K562 (cell line): ENCODE measurements at regions not wholly inside any gene's neighbourhood (a gene's known extent, or its start where the extent isn't known, plus 50 kb on each side); places are given as distances from the start of the nearest gene placed in this dataset.
A peak's percentile ranks its signal among the peaks of the same experiment; 100 is the strongest.

Experiments used
- ATAC-seq: fragments of 200-7000 bp; cut with Tn5 transposase; 3 replicates; pipeline ENCODE4 v1.9.1; 2020; ENCODE audit warnings: moderate library complexity
- BruUV-seq: library from RNA; stranded (reverse); fragments of 400-500 nt; replicated peaks from 2 replicates; lab custom pipeline; 2021; lab: Mats Ljungman, UMichigan
- CTCF ChIA-PET: fragments of 300-600 bp; formaldehyde crosslinking; extraction: SDS; loops from one replicate; lab custom pipeline; 2021; ENCODE audit warnings: low intra/inter-chr PET ratio; lab: Yijun Ruan, JAX
- POLR2A ChIA-PET: fragments of 300-600, 350-650 bp; sonication (Branson Sonifier 250); formaldehyde crosslinking; extraction: SDS; loops from one replicate; lab custom pipeline; 2021; ENCODE audit warnings: antibody characterized with exemption, inconsistent platforms; lab: Yijun Ruan, JAX
- DNase-seq, 4 experiments: peaks; one replicate each; pipeline versions ENCODE4 v3.0.0 to v3.0.0-alpha.2; 2011 to 2018; ENCODE audit warnings: low spot score in 3 of 4, mixed read lengths in 3 of 4; ENCODE audit errors: extremely low read depth in 1 of 4
- FAIRE-seq: peaks from 2 replicates; lab custom pipeline; 2011; peaks lifted over from hg19 to GRCh38; lab: Jason Lieb, UNC
- H2AFZ ChIP-seq: 2 replicates; pipeline ENCODE4 v1.6.0; 2011; ENCODE audit warnings: low read depth, low read length, control low read depth, inconsistent platforms
- H3K27ac ChIP-seq: fragments of 200-600 bp; 3 replicates; pipeline ENCODE4 v1.8.0; 2011; ENCODE audit warnings: low read depth, mild to moderate bottlenecking, control low read depth, inconsistent platforms, low read length, moderate library complexity, mixed read lengths; ENCODE audit errors: extremely low read depth
- H3K27me3 ChIP-seq, 2 experiments: fragments of 300-600 bp in 1 of 2; 2 replicates in 1 of 2; 3 replicates in 1 of 2; pipeline versions ENCODE4 v1.6.0 to v1.8.0; 2011; ENCODE audit warnings: inconsistent platforms in 2 of 2, low read length in 2 of 2, mild to moderate bottlenecking in 1 of 2, mixed read lengths in 1 of 2, moderate library complexity in 1 of 2; ENCODE audit not compliant: control insufficient read depth in 2 of 2, insufficient read depth in 2 of 2
- H3K36me3 ChIP-seq: fragments of 300-600 bp; 3 replicates; pipeline ENCODE4 v1.8.0; 2011; ENCODE audit warnings: mild to moderate bottlenecking, low read length, inconsistent platforms; ENCODE audit not compliant: control insufficient read depth, insufficient read depth
- H3K4me1 ChIP-seq, 2 experiments: fragments of 200-600 bp in 1 of 2; replicated peaks in 1 of 2; 2 replicates in 1 of 2; 3 replicates in 1 of 2; pipeline versions ENCODE4 v1.5.1 to v1.8.0; 2011; ENCODE audit warnings: inconsistent platforms in 2 of 2, low read length in 2 of 2, mild to moderate bottlenecking in 1 of 2, mixed read lengths in 1 of 2, moderate library complexity in 1 of 2; ENCODE audit not compliant: control insufficient read depth in 2 of 2, insufficient read depth in 2 of 2
- H3K4me2 ChIP-seq: 2 replicates; pipeline ENCODE4 v1.6.1; 2011; ENCODE audit warnings: low read length, control low read depth, inconsistent platforms, mixed read lengths; ENCODE audit not compliant: insufficient read depth
- H3K4me3 ChIP-seq: fragments of 200-600 bp; sonication (generic), shearing (Covaris generic); 2 replicates; pipeline ENCODE4 v1.5.1; 2016; ENCODE audit warnings: control low read depth, inconsistent platforms
- H3K79me2 ChIP-seq: fragments of 200-600 bp; 3 replicates; pipeline ENCODE4 v1.8.0; 2011; ENCODE audit warnings: low read length, inconsistent platforms; ENCODE audit not compliant: control insufficient read depth, insufficient read depth
- H3K9ac ChIP-seq, 2 experiments: 2 replicates each; pipeline versions ENCODE4 v1.6.0 to v1.6.1; 2011; ENCODE audit warnings: low read depth in 2 of 2, low read length in 2 of 2, control low read depth in 1 of 2, inconsistent platforms in 1 of 2, mild to moderate bottlenecking in 1 of 2, mixed read lengths in 1 of 2; ENCODE audit not compliant: insufficient read depth in 1 of 2
- H3K9me1 ChIP-seq: one replicate; pipeline ENCODE4 v1.6.0; 2011; ENCODE audit warnings: inconsistent platforms, mild to moderate bottlenecking, low read length, moderate library complexity; ENCODE audit not compliant: control insufficient read depth, insufficient read depth
- H3K9me3 ChIP-seq: replicated peaks from 2 replicates; pipeline ENCODE4 v1.5.1; 2011; ENCODE audit warnings: low read depth, low read length, inconsistent platforms; ENCODE audit not compliant: control insufficient read depth, insufficient read depth
- H4K20me1 ChIP-seq: replicated peaks from 2 replicates; pipeline ENCODE4 v1.6.1; 2011; ENCODE audit warnings: low read length, inconsistent platforms, mixed read lengths; ENCODE audit not compliant: control insufficient read depth, insufficient read depth
- COPS2 ChIP-seq: fragments of 450-650 bp; conservative IDR thresholded peaks from 2 replicates; pipeline ENCODE4 v1.6.1; 2016; ENCODE audit warnings: mild to moderate bottlenecking, moderate library complexity
- HMBOX1 ChIP-seq: sonication (generic); IDR thresholded peaks from 2 replicates; pipeline ENCODE4 v1.6.1; 2016
- HNRNPL ChIP-seq: fragments of 200-400 bp; formaldehyde crosslinking; IDR thresholded peaks from 2 replicates; pipeline ENCODE4 v1.6.1; 2017; ENCODE audit warnings: low read depth, mild to moderate bottlenecking, low read length
- MBD1 ChIP-seq: fragments of 250-450 bp; sonication (Bioruptor Pico); IDR thresholded peaks from 2 replicates; pipeline ENCODE4 v1.8.0; 2022; ENCODE audit warnings: inconsistent platforms
- MBD2 ChIP-seq: sonication (generic); IDR thresholded peaks from 2 replicates; pipeline ENCODE4 v1.6.1; 2016; ENCODE audit warnings: low read depth, borderline replicate concordance
- TSC22D4 ChIP-seq: fragments of 450-650 bp; IDR thresholded peaks from 2 replicates; pipeline ENCODE4 v1.6.1; 2016; ENCODE audit warnings: missing genetic modification characterization, missing biosample characterization, control low read depth
- ZNF253 ChIP-seq: fragments of 250-450 bp; sonication (Bioruptor Pico); conservative IDR thresholded peaks from 2 replicates; pipeline ENCODE4 v1.6.1; 2021; ENCODE audit warnings: mild to moderate bottlenecking
- WGBS: fragments of 100-300 bp; shearing (Covaris generic); methylation state at CpG from one replicate; pipeline ENCODE4 v1.1.6; 2016; ENCODE audit warnings: low coverage, mixed read lengths; ENCODE audit not compliant: insufficient coverage; ENCODE audit errors: missing lambda C conversion rate; 5-methylcytosine and 5-hydroxymethylcytosine counted together
- in situ Hi-C: fragments of 300-500 bp; cut with MboI; formaldehyde crosslinking; loops from 4 replicates; pipeline ENCODE4 v1.15.0; 2018; ENCODE audit warnings: inconsistent platforms, mixed read lengths
- intact Hi-C: fragments of 100-400 bp; cut with micrococcal nuclease; formaldehyde crosslinking; loops from 2 replicates; pipeline ENCODE4 v1.14.2; 2022

GRCh38 chr18:1503847-1504246 lies 599.2 kb downstream of the ADCYAP1 start:
- Histone ChIP-seq H3K4me2 (no peak overlapping the region), H3K36me3 (no peaks in the 10 kb centered on the region), H3K27ac (no peak overlapping the region), H3K9me3 (peaks cover 10% of the 10 kb centered on the region), H4K20me1 (no peaks in the 10 kb centered on the region), H2AFZ (no peak overlapping the region), H3K79me2 (no peaks in the 10 kb centered on the region), H3K4me1 (no peaks in the 10 kb centered on the region), H3K9ac (no peak overlapping the region), H3K4me3 (no peak overlapping the region), H3K27me3 (no peaks in the 10 kb centered on the region), H3K9me1 (no peaks in the 10 kb centered on the region)
- ATAC-seq (peak; percentile 34; the same call in 1 of the 3 replicates), FAIRE-seq (no peak), DNase-seq (no peak)
- CTCF ChIA-PET: no interaction called here
- WGBS: 27% methylated on average over 4 of the region's 4 CpGs
- TF ChIP-seq ZNF253: no peak
- TF ChIP-seq COPS2: no peak
- no peak for TF ChIP-seq MBD2
- 0 out of 2 replicates have a peak, but pooled peaks have one; percentile 17 for TF ChIP-seq HMBOX1
- no peak for TF ChIP-seq TSC22D4 (tag)
- no peak for TF ChIP-seq MBD1 (CRISPR knock-in tag)
- no peak for TF ChIP-seq HNRNPL
- no TSS peak for BruUV-seq
- intact Hi-C loops: no loop called here
- in situ Hi-C loops: no loop called here
- POLR2A ChIA-PET: no interaction called here
